GM15510 (cell line): ENCODE measurements at regions not wholly inside any gene's neighbourhood (a gene's known extent, or its start where the extent isn't known, plus 50 kb on each side); places are given as distances from the start of the nearest gene placed in this dataset.

Source experiments
- POLR2A ChIP-seq: IDR thresholded peaks from 3 replicates; pipeline ENCODE4 v1.6.1; 2011; ENCODE audit warnings: borderline replicate concordance; ENCODE audit not compliant: insufficient read length; ENCODE audit errors: extremely low read depth

DNA sequence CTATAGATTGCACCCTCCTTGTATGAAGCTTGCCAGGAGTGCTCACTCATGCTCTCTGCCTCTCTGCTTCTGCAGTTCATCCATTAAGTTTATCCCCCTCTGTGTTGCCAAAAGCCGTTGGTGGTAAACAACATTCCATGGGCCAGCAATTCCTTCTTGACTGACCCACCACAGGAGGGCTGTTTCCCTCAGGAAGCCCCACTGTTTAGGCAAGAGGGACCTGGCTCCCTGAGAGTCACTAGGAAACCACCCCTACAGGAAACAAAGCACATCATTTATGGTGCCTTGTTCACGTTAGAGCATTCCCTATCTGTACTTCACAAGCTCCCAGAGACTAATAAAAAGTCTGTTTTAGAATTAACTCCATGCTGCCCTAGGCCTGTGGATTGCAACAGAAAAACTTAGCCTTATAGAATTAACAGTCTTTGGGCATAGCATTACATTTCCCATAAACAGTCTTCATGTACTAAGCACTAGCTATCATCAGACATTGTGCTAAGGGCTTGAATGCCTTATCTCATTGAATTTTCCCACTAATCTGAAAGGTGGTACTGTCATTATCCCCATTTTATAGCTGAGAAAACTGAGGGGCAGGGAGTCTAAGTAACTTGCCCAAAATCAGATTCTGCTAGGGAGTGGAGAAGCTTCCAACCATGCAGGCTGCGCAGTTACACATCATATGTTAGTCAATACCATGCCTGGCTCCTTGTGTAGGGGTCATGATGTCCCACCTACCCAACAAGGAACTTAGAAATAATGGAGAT lies 149.9 kb downstream of the SHQ1 start:
- TF ChIP-seq POLR2A: no peak

DNA sequence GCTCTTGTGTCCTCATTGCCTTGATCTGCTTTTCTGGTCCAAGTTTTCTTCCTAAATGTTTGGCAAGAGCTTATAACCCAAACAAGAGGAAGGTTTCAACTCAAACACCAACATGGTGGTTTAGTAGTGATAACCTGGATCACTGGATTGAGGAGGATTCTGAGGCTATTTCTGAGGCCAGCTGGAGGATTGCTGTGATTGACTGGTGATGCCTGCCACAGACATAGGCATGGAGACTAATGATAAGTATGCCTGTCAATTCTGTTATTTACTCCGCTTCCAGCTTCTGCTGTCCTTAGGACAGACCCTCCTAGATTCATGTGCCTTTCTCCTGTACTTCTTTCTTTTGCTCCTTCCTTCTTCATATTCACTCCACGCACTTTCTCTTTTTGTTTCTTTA lies 150.5 kb downstream of the SHQ1 start:
- TF ChIP-seq POLR2A: no peak

DNA sequence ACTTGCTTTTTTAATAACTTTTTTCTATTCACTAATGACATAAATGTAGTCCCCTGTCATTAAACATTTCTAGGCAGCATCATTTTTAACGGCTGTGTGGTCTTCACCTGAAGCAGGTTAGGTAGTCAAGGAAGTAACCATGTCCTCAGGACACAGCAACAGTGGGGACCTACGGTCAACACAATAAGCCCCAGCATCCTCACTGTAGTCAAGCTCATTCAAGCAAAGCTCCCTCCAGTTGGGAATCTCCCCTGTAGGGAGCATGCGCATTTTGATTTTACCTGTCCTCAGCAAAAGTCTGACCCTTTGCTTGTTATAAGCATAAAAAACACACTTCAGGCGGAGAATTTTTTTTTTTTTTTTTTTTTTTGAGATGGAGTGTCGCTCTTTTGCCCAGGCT lies 151.4 kb downstream of the SHQ1 start:
- no peak for TF ChIP-seq POLR2A

DNA sequence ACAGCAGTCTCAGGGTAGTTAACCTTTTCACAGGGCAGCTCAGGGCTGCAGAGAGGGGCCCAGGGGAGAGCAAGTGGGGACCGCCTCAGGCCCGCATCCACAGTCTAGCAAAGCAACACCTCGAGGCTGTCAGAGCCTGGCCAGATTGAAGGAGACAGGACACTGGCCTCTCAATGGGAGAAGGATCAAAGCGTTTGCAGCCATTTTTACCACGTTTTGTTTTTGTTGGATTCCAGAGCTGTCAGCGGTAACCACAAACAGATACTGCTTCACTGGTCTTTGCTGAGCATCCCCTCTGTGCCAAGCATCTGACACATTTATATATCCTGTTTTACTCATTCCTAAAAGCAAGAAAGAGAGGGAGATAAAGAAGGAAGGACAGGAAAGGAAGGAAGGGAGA lies 153.8 kb downstream of the SHQ1 start:
- TF ChIP-seq POLR2A: no peak

DNA sequence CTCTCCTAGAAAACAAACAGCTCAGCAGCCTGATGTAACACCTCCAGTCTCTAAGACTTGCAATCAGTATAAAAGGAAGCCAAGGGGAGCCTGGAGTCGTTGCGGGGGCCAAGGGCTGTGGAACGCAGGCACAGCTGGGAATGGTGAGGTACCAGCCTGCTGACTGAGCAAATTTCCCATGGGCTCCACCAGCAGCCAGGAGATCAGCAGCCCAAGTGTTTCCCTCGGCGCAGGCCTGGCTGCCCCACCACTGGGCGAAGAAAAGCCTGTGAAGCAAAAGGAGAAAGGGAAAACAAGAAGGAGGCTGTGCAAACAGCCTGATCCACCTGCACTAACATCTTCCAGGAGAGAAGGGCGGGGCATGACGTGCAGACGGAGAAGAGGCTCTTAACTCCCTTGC lies 155.3 kb downstream of the SHQ1 start:
- no peak for TF ChIP-seq POLR2A

DNA sequence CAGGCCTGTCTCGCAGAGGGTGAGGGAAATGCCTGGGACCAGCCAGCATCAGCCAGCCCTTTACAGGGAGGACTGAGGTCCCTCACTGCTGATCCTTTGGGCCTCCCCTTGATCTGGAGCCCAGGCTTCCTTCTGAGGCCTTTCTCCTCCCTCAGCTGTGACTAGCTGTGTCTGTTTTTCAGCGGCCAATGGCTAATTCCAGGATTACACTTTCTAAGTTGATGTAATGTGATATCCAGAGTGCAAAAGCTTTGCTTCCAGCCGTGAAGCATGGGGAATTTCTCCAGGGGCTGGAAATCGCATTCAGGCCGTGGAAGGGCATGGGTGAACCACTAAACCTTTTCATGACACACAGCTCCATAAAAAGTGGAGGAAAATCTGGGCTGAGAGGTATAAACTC lies 157.6 kb downstream of the SHQ1 start:
- no peak for TF ChIP-seq POLR2A

DNA sequence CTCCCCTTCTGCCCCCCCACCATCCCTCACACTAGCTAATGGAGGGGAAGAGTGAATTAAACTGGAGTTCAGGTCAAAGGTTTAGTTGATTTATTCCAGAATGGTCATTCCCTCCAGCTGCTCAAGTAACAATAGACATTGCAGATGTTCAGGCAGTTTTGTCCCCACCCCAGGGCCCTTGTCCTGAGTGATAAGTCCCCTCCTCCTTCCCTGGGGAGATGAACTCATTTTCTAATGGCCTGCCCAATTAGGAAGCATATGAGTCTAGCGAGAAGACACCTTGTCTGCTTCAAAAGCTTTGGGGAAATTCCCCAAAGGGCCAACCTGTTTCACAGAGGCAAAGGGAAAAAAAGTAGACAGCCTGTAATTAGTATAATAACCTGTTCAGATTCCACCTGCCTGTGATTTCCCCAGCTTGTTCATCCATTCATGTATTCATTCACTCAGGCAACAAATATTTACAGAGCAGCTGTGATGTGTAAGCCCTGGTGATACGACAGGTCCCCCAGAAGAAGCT lies 165.3 kb downstream of the SHQ1 start:
- TF ChIP-seq POLR2A: no peak

DNA sequence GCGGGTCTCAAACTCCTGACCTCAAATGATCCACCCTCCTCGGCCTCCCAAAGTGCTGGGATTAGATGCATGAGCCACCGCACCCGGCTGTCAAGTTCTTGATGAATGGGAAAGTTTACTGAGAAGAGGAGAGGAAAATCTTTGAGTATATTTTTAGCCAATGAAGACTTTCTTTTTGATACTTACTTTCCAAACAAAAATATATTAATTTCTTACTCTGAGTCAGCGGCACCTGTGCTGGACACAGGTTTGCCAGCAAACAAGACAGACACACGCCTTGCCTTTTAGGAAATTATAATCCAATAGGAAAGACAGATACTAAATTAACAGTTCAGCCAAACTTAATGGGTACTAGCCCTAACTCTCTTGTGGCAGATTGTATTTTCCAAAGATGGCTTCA lies 166.6 kb downstream of the SHQ1 start:
- no peak for TF ChIP-seq POLR2A

DNA sequence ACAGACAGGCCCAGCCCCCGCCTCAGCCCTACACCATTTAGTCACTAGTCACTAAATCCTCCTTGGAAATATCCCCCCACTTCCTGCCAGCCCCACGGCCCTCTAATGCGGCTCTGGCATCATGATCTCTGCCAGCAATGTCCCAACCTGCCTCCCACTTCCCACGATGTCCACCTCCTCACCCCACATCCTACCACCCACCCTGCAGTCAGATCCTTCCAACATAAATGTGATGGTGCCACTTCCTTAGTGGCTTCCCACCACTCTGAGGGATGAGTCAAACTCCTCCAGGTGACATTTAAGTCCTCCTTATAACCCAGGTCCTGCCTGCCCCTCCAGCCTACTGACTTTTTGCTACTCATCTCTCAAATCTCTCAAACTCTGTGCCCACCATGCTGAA lies 167.5 kb downstream of the SHQ1 start:
- no peak for TF ChIP-seq POLR2A

DNA sequence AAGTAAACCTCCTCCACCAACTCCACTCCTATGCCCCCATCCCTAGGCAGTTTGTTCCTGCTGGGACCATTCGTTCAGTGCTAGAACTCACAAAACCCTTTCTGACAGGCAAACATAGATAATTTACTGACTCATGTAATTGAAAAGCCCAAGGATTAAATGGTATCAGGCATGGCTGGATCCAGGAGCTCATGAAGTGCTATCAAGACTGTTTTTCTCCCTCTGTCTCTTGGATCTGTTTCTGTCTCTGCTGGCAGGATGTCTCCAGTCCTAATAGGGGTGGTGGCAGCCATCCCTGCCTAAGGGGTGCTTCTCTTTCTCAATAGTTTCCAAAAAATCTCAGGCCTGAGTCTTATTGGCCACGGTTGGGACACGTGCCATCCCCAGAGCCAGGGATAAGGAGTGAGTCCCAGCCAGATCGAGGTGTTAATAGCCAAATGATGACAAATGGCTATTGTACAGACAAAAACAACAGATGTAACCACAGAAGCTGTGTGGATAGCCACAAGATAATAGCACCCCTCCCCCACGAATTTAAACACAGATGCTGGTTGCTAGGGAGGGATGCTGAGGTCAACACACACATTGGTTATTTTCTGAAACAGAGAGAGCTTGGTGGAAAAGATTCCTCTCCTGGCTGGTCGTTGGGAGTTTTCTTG lies 168.6 kb downstream of the SHQ1 start:
- TF ChIP-seq POLR2A: no peak

DNA sequence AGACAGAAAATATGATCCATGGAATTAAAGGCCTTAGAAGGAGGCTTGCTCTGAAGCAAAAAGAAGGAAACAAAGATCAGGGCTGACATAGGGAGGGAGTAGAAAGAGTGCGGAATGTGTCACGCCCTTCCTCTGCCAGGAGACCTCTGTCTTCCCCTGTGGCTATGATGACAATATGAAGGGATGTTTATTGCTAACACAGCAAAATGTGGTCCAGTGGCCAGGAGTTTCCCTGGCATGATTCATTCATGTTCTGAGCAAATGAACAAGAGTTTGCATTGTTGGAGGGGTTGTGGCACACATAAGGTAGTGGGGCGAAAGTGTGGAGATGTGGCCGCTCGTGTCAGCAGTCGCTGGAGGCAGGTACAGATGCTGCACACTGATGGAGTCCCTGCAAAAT lies 169.4 kb downstream of the SHQ1 start:
- TF ChIP-seq POLR2A: no peak

DNA sequence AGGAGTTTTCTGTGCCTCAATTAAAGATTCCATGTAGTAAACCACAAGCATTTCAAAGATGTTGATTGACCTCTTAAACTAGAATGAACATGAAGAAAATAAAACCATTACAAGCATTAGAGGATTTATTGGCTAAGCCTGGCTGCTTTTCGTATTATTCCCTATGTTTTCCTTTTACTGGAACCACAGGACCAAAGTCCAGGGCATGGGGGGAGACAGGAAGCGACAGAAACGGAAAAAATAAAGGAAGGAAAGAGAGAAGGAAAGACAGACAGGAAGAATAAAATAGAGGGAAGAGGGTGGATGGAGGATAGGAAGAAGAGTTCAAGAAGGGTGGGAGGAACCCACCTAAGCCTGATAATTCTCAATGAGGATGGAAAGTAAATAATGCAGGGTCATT lies 169.9 kb downstream of the SHQ1 start:
- no peak for TF ChIP-seq POLR2A

DNA sequence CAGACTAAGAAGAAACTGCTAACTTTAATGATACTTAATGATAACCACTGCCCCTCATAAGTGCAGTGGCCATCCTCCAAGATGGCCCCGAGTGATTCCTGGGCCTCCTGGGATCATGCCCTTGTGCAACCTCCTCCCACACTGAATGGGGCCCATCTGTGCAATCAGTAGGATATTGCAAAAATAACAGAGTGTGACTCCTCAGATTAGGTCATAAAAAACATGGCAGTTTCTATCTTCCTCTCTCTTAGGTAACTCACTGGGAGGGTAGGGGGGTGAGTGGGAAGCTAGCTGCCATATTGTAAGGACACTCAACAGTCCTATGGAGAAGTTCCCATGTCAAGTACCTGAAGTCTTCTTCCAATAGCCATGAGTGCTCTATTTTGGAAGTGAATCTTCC lies 173.0 kb downstream of the SHQ1 start:
- no peak for TF ChIP-seq POLR2A

DNA sequence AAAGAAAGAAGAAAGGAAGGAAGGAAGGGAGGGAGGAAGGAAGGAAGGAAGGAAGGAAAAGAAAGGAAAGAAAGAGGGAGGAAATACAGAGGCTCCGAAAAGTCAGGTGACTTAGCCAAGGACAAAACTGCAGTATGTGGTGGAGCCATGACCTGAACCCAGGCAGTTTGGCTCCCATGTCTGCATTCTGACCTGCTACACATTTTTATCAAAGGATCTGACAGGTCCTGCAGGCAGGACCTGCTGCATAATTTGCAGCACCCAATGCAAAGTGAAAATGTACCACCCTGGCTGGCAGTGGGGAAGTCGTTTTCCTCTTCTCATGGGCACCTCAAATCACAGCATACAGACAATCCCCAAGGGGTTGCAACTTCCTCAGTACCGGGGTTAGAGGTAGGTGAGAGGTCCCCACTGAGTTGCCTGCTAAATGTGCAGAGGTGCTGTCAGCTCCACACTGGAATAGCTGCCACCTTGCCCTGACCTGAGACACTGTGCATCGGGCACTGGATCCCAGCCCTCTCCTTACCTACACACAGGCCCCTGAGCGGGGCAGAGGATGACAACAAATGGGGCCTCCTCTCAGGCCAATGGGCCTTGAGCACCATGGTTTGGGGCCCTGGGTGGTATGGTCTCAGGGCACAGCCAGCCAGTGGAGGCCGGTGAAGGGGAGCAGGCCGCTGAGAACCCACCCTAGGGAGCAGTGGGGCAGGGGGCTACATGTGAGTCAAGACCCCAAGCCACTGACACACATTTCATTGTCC lies 175.1 kb downstream of the SHQ1 start:
- no peak for TF ChIP-seq POLR2A

DNA sequence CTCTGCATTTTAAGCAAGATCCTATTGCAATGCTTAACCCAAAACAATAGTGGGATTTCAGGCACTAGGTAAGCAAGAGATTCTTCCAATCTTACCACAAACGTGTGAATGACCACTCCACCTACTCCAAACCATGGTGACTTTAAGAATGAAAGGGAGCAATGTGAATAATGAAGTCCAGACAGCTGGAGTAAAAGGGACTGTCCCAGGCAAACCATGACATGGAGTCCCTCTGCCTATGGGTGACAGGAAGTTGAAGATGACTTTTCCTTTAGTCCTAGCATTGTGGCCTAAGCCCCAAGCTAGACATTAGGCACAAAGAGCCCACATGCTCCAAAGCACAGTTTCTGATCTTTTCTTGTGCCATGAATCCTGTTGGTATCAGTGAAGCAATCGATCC lies 179.0 kb downstream of the SHQ1 start:
- TF ChIP-seq POLR2A: no peak

DNA sequence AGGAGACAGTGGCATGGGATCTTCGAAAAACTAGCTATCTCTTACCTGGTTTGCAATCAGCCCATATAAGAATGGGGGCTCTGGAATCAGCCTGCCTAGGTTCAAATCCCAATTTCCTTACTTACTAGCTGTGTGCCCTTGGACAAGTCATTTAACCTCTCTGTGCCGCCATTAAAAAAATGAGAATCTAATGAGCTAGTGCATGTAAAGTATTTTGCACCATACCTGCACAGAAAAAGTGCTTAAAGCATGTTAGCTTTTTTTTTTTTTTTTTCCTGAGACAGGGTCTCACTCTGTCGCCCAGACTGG lies 181.8 kb downstream of the SHQ1 start:
- TF ChIP-seq POLR2A: no peak
